ENCODE measurements at regions not wholly inside any gene's neighbourhood (a gene's known extent, or its start where the extent isn't known, plus 50 kb on each side); places are given as distances from the start of the nearest gene placed in this dataset.

GRCh38 chr11:114818382-114818781, 140.1 kb downstream of the NXPE2 start:
- 42 to 48% methylated on average over 6 of the region's 6 CpGs for WGBS, 2 donors

GRCh38 chr11:114819028-114819427, 140.7 kb downstream of the NXPE2 start:
- Histone ChIP-seq H3K9me3 (no peaks in the 10 kb centered on the region), H3K4me1 (no peaks in the 10 kb centered on the region), H3K27me3 (no peaks in the 10 kb centered on the region), H3K4me3 (no peak overlapping the region), H3K27ac (no peak overlapping the region), H3K36me3 (no peaks in the 10 kb centered on the region)
- ATAC-seq (ENCODE audit: low FRiP score in 2 of 2) (peak in 1 of 2 donors; percentile 49), DNase-seq (no peak)
- TF ChIP-seq POLR2A (IDR thresholded peaks at IDR 0.05) (no peak), EP300 (IDR thresholded peaks at IDR 0.05) (no peak), POLR2AphosphoS5 (IDR thresholded peaks at IDR 0.05) (no peak), CTCF (IDR thresholded peaks at IDR 0.05) (no peak)
- WGBS, 2 donors = 65 to 66% methylated on average over 4 of the region's 4 CpGs

More at GRCh38 chr11:114818382-114818781, 140.1 kb downstream of the NXPE2 start:
- Histone ChIP-seq H3K36me3 (no peaks in the 10 kb centered on the region), H3K4me1 (no peaks in the 10 kb centered on the region), H3K27me3 (no peaks in the 10 kb centered on the region), H3K4me3 (no peak overlapping the region), H3K27ac (no peak overlapping the region), H3K9me3 (no peaks in the 10 kb centered on the region)
- ATAC-seq (ENCODE audit: low FRiP score in 2 of 2) (no peak), DNase-seq (no peak)
- no peak for TF ChIP-seq POLR2AphosphoS5 (IDR thresholded peaks at IDR 0.05)

- H3K4me3 ChIP-seq = no peak overlapping the region
- DNase-seq (no peak), ATAC-seq (ENCODE audit: low FRiP score in 2 of 2) (no peak)
- no peaks in the 10 kb centered on the region for H3K4me1 ChIP-seq
- H3K9me3 ChIP-seq = no peaks in the 10 kb centered on the region
- WGBS, 2 donors = 59 to 70% methylated on average over 5 of the region's 5 CpGs
- TF ChIP-seq POLR2A (IDR thresholded peaks at IDR 0.05) (no peak), POLR2AphosphoS5 (IDR thresholded peaks at IDR 0.05) (no peak), EP300 (IDR thresholded peaks at IDR 0.05) (no peak), CTCF (IDR thresholded peaks at IDR 0.05) (no peak)
- no peaks in the 10 kb centered on the region for H3K36me3 ChIP-seq
- no peaks in the 10 kb centered on the region for H3K27me3 ChIP-seq
- H3K27ac ChIP-seq = no peak overlapping the region
Measured at GRCh38 chr11:114820621-114821020, 142.3 kb downstream of the NXPE2 start.

- no peak for TF ChIP-seq EP300 (IDR thresholded peaks at IDR 0.05)
- no peak for TF ChIP-seq POLR2AphosphoS5 (IDR thresholded peaks at IDR 0.05)
- no peak for TF ChIP-seq CTCF (IDR thresholded peaks at IDR 0.05)
- no peak for TF ChIP-seq POLR2A (IDR thresholded peaks at IDR 0.05)
- WGBS, 2 donors = 72 to 79% methylated on average over 7 to 11 of the region's 11 CpGs
- H3K4me3 ChIP-seq = no peak overlapping the region
- DNase-seq (peak in 1 of 2 donors; percentile 32), ATAC-seq (ENCODE audit: low FRiP score in 2 of 2) (no peak)
- H3K4me1 ChIP-seq = peaks cover 0 to 6% (median 1%) of the 10 kb centered on the region in 4 donors
- no peaks in the 10 kb centered on the region for H3K27me3 ChIP-seq
- no peaks in the 10 kb centered on the region for H3K9me3 ChIP-seq
- no peaks in the 10 kb centered on the region for H3K36me3 ChIP-seq
- H3K27ac ChIP-seq = no peak overlapping the region
Measured at GRCh38 chr11:114821621-114822412, 143.5 kb downstream of the NXPE2 start.

- Histone ChIP-seq H3K36me3 (no peaks in the 10 kb centered on the region), H3K27me3 (no peaks in the 10 kb centered on the region), H3K27ac (no peak overlapping the region), H3K9me3 (no peaks in the 10 kb centered on the region), H3K4me1 (peaks cover 0 to 7% (median 4%) of the 10 kb centered on the region in 4 donors), H3K4me3 (no peak overlapping the region)
- TF ChIP-seq EP300 (IDR thresholded peaks at IDR 0.05) (peak in 1 of 4 donors; percentile 36), CTCF (IDR thresholded peaks at IDR 0.05) (no peak)
- ATAC-seq (ENCODE audit: low FRiP score in 2 of 2) = peak in 1 of 2 donors; percentile 41
- DNase-seq = no peak
- WGBS, 2 donors = 53 to 73% methylated on average over 7 of the region's 7 CpGs
Measured at GRCh38 chr11:114826910-114827442, 148.6 kb downstream of the NXPE2 start.

Measured in upper lobe of left lung (tissue), 6 donors.